Vagina (tissue), 2 donors: ENCODE measurements at regions not wholly inside any gene's neighbourhood (a gene's known extent, or its start where the extent isn't known, plus 50 kb on each side); places are given as distances from the start of the nearest gene placed in this dataset.

Experiments
- DNase-seq, 2 donors: peaks; one replicate each; pipeline ENCODE4 v3.0.0-alpha.2; 2017; ENCODE audit errors: extremely low spot score in 2 of 2
- H3K27ac ChIP-seq: fragments of 200-600 bp; sonication (generic); one replicate; pipeline ENCODE4 v1.5.1; 2019
- H3K27me3 ChIP-seq: fragments of 200-600 bp; sonication (generic); one replicate; pipeline ENCODE4 v1.5.1; 2019
- H3K36me3 ChIP-seq, 2 donors: fragments of 200-600 bp; sonication (generic); one replicate each; pipeline ENCODE4 v1.5.1; 2017 to 2019
- H3K4me1 ChIP-seq: fragments of 200-600 bp; sonication (generic); one replicate; pipeline ENCODE4 v1.5.1; 2019
- H3K4me3 ChIP-seq, 2 donors: fragments of 200-600 bp; sonication (generic); 1 replicate in 1 of 2; 2 replicates in 1 of 2; pipeline ENCODE4 v1.5.1; 2016 to 2019
- H3K9me3 ChIP-seq: fragments of 200-600 bp; sonication (generic); one replicate; pipeline ENCODE4 v1.5.1; 2019
- POLR2A ChIP-seq, 2 donors: fragments of 450-650 bp; IDR thresholded peaks; one replicate each; pipeline ENCODE4 v1.6.1; 2017; ENCODE audit warnings: antibody characterized with exemption in 2 of 2, mild to moderate bottlenecking in 2 of 2, moderate library complexity in 2 of 2
- POLR2AphosphoS5 ChIP-seq, 2 donors: sonication (generic); formaldehyde crosslinking; IDR thresholded peaks; one replicate each; pipeline ENCODE4 v1.9.0; 2017; ENCODE audit warnings: antibody characterized with exemption in 2 of 2, mild to moderate bottlenecking in 2 of 2, low read depth in 1 of 2; ENCODE audit not compliant: insufficient read depth in 1 of 2
- intact Hi-C: fragments of 100-400 bp; cut with DNase I; formaldehyde crosslinking; loops from one replicate; pipeline ENCODE4 v1.15.1; 2023
- TF ChIP-seq, protein P1 (sequence below), 3 experiments: fragments of 450-650 bp in 2 of 3; fragments of 200-600 bp in 1 of 3; sonication (generic) in 1 of 3; IDR thresholded peaks; one replicate each; pipeline ENCODE4 v1.5.1; 2017 to 2019; ENCODE audit warnings: antibody characterized with exemption in 3 of 3, mild to moderate bottlenecking in 2 of 3, moderate library complexity in 2 of 3

DNA sequence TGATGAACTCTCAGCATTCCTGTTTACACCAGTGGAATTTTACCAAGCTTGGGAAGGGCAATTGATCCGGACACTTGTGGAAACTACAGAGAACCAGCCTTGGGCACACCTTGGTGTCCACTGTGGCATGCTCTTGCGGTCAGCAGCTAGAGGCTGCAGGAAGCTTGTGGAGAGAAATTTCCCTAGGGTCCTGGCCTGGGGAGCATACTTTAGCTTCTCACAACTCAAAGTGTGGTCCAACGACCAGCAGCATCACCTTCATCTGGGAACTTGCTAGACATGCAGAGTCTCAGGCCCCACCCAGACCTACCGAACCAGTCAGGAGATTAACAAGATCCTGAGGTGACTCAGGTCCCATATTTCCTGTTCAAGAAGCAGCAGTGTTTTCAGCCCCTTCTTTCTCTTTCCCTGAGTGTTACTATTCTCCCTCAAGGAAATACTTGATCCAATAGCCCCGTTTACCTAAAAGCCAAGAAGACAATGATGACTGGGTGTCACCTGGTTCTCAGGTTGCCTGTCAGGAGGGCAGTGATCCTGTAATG, 55.7 kb upstream of the KCNE2 start:
- Histone ChIP-seq H3K4me3 (no peak overlapping the region), H3K36me3 (no peaks in the 10 kb centered on the region), H3K27me3 (no peaks in the 10 kb centered on the region), H3K9me3 (no peaks in the 10 kb centered on the region), H3K4me1 (no peaks in the 10 kb centered on the region), H3K27ac (no peak overlapping the region)
- DNase-seq: no peak
- TF ChIP-seq POLR2AphosphoS5 (IDR thresholded peaks at IDR 0.05; ENCODE audit: insufficient read depth in 1 of 2, low read depth in 1 of 2) (no peak), POLR2A (IDR thresholded peaks at IDR 0.05) (no peak)
- TF ChIP-seq, protein P1, sequence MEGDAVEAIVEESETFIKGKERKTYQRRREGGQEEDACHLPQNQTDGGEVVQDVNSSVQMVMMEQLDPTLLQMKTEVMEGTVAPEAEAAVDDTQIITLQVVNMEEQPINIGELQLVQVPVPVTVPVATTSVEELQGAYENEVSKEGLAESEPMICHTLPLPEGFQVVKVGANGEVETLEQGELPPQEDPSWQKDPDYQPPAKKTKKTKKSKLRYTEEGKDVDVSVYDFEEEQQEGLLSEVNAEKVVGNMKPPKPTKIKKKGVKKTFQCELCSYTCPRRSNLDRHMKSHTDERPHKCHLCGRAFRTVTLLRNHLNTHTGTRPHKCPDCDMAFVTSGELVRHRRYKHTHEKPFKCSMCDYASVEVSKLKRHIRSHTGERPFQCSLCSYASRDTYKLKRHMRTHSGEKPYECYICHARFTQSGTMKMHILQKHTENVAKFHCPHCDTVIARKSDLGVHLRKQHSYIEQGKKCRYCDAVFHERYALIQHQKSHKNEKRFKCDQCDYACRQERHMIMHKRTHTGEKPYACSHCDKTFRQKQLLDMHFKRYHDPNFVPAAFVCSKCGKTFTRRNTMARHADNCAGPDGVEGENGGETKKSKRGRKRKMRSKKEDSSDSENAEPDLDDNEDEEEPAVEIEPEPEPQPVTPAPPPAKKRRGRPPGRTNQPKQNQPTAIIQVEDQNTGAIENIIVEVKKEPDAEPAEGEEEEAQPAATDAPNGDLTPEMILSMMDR (IDR thresholded peaks at IDR 0.05): no peak
- intact Hi-C loops: no loop called here

DNA sequence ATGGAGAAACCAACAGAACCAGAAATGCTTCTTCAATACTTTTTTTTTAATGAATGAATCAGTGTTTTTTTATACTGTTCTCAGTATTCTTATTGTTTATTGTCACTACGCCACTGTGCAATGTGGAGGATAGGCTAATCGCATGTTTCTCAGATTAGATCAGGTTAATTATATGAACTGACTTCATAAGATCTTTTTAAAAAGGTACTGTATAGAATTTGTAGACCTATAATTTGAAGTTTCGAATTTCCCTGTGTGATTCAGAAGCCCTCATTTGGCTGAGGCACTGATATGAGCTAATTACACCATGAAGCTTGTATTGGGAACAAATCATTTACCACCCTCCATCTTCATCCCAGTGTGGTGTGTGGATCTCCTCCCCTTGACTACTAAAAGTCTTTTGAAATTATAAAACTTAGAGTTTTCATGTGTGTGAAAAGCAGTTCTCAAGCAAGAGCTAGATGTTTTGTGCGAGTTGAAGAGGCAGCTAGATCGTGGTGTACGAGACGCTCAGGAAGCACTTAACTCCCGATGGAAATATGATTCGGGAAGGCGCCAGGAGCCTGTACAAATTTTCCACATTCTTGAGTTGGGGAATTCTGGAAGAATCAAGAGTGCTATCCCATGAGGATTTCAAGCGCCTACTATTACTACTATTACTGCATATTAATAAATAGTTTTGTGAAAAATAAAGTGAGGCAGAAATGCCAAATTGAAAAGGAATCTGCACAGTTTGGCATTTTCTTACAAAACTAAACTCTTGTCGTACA, 52.1 kb upstream of the KCNE2 start:
- H3K27ac ChIP-seq: no peak overlapping the region
- no peaks in the 10 kb centered on the region for H3K4me1 ChIP-seq

DNA sequence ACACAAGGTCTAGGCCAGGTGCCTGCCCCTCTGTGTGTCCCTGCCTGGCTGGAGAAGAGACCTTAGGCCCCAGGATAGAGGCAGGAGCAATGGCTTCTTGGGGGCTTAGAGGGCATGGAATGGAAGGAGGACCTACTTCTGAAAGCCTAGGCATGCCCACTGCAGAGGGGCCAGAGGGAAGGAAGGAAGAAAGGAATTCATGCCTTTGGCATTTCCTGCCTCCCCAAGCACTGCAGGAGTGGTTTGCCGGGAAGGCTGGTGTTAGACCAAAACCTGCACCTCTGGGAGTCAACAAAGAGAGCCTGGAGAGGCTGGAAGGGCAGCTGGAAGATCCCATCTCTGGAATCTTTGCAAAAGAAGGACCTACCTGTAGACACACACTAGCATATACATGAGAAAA, 50.7 kb upstream of the KCNE2 start:
- Histone ChIP-seq H3K27ac (no peak overlapping the region), H3K9me3 (no peaks in the 10 kb centered on the region), H3K27me3 (no peaks in the 10 kb centered on the region), H3K4me3 (no peak overlapping the region), H3K36me3 (no peaks in the 10 kb centered on the region), H3K4me1 (no peaks in the 10 kb centered on the region)
- intact Hi-C loops: no loop called here
- TF ChIP-seq POLR2A (IDR thresholded peaks at IDR 0.05): no peak
- DNase-seq: no peak

More for the DNA sequence above, 52.1 kb upstream of the KCNE2 start:
- intact Hi-C loops: no loop called here
- TF ChIP-seq POLR2AphosphoS5 (IDR thresholded peaks at IDR 0.05; ENCODE audit: insufficient read depth in 1 of 2, low read depth in 1 of 2) (no peak), POLR2A (IDR thresholded peaks at IDR 0.05) (no peak)
- TF ChIP-seq, protein P1 (IDR thresholded peaks at IDR 0.05): no peak
- H3K4me3 ChIP-seq: no peak overlapping the region
- DNase-seq: no peak
- no peaks in the 10 kb centered on the region for H3K36me3 ChIP-seq
- H3K27me3 ChIP-seq: no peaks in the 10 kb centered on the region
- no peaks in the 10 kb centered on the region for H3K9me3 ChIP-seq
